HG02763 (cell line): ENCODE measurements at regions not wholly inside any gene's neighbourhood (a gene's known extent, or its start where the extent isn't known, plus 50 kb on each side); places are given as distances from the start of the nearest gene placed in this dataset.
"Not testable (repeated sequence)": the region's sequence is repeated elsewhere in the genome, so short reads cannot be mapped to it uniquely, and the experiment has no call there.

ENCODE experiments used
- ATAC-seq: cut with Tn5 transposase; IDR thresholded peaks from one replicate; pipeline ENCODE4 v1.9.1; 2021; ENCODE audit warnings: mild to moderate bottlenecking, moderate library complexity; ENCODE audit not compliant: unreplicated experiment

DNA sequence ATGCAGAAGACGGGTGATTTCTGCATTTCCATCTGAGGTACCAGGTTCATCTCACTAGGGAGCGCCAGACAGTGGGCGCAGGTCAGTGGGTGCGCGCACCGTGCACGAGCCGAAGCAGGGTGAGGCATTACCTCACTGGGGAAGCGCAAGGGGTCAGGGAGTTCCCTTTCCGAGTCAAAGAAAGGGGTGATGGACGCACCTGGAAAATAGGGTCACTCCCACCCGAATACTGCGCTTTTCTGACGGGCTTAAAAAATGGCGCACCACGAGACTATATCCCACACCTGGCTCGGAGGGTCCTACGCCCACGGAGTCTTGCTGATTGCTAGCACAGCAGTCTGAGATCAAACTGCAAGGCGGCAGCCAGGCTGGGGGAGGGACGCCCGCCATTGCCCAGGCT is 1246.0 kb upstream of the PABPC4L start:
- not testable (repeated sequence) for ATAC-seq

DNA sequence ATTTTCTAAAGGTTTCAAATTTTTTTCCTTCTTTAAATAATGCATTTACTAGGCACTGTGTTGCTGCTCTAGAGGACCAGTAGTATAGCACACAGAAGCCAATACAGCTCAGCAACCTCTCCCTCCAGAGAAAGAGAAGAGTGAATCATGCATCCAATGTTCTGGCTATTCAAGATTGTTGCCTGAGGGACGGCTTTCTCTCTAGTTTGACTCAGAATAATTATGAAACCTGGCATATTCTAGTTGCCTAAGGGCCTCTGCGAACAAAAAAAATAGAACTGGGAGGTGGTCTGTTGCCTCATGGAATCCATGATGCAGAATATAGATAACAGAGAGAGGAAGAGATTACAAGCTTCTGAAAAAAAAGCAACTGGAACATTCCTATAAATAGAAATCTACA is 1233.3 kb upstream of the PABPC4L start:
- no peak for ATAC-seq

DNA sequence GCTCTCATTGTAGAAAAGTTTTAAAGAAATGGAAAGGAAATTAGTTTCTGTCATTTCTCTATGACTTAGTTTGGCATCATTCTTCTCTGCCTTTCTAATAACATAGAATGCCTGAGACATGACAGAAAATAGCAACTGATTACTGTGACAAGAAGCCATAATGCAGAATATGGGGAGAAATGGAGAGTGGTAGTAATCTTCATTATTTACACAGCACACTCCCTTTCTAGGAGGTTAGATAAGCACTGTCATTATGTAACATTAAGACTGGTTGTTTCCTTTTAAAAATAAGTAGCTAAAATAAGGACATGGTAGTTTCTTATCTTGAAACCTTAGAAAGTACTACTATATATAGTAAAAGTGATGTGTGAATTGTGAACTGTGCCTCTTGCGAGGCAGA is 1227.9 kb upstream of the PABPC4L start:
- ATAC-seq, result no peak

DNA sequence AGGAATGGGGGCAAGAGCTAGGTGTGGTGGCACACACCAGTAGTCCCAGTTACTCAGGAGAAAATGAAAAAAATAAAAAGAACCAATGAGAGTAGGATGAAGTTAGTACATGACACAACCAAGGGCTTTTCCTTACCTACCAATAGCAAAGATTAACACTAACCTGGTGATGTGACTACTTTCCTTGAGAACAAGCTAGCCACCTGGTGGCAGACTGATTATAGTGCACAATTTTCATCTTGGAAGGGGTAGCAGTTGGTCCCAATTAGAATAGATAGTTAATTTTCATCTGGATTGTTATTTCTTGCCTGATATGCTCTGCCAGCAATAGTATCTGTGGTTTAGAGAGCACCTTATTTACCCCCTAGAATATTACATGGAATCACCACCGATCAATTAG is 1216.8 kb upstream of the PABPC4L start:
- no peak for ATAC-seq

DNA sequence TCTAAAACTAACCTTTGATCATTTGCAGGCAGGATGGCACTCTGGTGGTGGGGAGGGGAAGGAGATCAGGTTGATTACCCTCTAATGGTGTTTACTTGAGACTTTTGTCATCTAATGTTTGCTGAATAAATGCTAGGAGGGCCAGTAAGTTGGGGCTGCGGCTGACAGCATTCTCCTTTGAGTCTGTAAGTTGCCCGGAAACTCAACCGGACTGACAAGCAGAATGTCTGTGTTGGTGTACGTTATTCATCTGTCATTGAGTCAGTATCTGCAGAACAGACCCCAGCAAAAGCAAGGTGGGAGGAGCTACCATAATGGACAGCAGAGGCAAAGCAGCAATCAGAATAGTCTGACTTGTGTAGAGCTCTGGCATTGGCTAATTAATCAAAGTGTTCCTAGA is 1210.6 kb upstream of the PABPC4L start:
- no peak for ATAC-seq

DNA sequence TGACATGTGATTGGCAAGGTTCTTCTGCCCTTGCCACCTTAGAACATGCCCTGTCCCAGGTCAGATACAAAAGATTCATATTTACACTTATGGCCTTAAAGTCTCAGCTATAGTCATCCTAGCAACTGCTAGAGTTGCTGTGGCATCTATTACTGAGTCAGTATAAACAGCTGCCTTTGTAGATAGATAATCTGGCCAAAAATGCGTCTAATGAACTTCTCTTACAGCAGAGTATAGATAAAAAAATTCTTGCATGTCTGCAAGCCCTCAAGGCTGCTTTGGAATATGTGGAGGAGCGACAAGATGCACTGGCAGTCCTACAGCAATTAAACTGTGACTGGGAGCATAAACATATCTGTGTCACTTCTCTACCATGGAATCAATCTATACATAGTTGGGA is 1209.7 kb upstream of the PABPC4L start:
- ATAC-seq, result no peak

DNA sequence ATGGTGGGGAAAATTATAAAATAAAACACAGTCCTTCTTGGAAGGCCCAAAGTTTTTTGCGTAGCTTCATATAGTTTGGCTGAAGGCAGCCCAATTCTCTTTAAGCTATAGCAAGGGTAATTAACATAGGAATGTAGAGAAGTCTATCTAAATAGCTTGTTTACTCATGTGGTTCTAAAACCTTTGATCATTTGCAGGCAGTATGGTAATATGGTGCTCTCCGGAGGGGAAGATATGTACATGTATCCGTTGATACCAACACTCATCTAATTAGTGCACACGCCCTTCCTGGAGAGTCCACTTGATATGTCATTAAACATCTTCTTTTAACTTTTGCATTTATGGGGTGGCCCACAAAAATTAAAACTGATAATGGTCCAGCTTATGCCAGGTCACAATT is 1207.7 kb upstream of the PABPC4L start:
- ATAC-seq, result not testable (repeated sequence)

DNA sequence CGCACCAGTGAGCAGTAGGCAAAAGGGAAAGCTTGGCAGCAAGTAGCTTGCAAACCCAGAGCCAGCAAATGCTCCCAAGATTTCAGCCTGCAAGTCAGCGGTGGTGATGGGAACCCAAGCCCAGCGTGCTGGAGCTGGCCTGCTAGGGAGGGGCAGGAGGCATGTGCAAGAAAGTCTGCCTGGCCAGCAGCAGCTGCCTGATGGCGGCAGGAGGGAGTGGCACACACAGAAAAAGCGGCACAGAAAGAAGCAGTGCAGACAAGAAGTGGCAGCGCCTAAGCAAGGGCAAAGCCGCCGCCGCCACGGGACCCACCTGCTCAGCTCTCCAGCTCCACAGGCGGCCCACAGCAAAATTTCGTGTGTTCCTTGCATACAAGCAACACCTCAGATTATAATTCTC is 1206.5 kb upstream of the PABPC4L start:
- ATAC-seq, result no peak

DNA sequence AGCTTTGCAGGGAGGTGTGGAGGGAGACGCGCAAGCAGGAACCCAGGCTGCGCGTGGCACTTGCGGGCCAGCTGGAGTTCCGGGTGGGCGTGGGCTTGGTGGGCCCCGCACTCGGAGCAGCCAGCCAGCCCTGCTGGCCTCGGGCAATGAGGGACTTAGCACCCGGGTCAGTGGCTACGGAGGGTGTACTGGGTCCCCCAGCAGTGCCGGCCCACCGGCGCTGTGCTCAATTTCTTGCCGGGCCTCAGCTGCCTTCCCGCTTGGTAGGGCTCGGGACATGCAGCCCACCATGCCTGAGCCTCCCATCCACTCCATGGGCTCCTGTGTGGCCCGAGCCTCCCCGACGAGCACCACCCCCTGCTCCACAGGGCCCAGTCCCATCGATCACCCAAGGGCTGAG is 1205.0 kb upstream of the PABPC4L start:
- ATAC-seq, result not testable (repeated sequence)

DNA sequence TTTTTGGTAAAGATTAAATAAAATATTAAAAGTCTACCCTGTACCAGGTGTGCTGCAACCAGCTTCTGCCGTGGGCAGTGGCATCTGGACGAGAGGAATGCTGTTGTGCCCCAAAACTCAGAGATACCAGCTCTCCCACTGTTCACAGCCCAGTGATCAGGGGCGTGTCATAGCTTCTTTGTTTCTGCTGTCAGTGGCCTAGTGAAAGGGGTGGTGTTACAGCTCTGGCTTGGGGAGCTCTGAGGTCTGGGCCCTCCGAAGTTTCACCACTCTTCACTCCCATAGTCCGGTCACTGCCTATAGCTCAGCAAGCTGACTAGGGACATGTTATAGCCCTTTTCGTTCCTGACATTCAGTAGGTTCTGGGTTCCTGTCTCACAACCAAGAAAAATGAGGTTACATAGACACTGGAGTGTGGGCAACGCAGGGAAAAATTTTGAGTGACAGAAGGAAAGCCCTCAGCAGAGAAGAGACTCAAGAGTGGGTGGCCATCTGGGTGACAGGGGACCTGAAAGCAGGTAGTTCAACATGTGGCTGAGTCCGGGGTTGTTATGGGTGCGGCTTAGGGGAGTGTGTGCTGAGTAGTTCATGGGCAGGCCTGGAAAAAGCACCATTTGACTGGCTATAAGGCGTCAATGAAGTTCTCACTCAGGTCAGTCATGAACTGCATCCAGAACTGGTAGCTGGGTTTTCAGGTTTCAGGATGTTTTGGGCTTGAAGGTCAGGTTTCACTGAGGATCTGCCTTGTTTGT is 1184.4 kb upstream of the PABPC4L start:
- no peak for ATAC-seq

DNA sequence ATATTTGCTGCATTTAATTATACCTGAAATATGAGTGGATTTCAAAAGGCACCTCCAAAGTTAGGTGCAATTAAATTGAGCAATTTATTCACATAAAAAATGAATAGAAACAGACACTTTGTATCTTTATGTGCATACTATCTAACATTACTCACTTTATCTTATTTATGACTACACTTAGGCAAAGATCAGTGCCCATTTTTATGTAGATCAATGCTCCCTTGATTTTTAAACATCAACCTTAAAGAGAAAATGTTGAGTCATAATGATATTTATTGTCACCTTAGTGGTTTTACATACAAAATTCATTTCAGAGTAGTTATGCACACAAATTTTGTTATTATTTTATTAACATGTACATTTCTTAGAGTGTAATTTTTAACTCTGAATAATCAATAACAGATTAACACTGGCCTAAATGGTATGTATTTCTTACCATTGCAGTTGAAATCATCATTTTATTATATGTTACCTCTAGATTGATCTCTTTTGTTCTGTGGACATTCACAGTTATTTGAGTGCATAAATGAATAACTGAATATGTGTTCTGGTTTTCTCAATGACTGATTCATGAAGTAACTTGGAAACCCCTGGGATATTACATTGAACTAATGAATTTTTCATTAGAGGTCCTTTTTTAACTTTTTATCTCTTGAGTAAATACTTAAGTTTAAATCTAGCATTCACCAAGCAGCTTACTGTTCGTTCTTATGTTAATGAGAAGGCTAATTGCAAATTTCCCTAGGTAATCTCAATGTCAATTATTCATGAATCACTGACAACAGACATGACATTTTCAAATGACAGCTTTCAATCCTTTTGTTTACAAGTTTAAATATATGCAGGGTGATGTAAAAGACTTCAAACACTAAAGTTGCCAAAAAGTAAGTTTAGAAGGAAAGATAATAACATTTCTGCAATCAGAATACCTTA is 1182.0 kb upstream of the PABPC4L start:
- no peak for ATAC-seq

DNA sequence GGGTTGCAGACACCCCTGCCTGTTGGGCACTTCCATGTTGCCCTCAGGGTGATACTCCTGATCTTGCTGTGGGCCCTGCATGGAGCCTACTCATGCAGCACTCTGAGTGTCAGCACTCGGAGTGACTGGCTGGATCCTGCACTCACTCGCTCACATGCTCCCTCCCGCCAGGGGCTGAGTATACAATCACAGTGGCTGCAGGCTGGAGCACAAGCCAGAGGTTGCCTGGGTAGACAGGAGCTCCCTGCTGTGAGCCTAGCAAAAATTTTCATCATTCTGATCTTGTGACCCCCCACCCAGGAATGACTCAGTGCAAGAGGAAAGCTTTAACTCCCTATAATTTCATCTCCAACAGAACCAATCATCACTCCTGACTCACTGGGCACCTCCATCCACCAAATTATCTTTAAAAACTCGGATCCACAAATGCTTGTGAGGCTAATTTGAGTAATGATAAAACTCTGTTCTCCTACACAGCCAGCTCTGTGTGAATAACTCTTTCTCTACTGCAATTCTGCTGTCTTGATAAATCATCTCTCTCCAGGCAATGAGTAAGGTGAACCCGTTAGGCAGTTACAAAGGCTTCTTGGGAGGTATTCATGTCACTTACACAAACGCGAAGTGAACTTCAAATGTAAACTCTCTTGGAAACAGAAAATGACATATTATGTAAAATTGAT is 1180.8 kb upstream of the PABPC4L start:
- ATAC-seq, result no peak

DNA sequence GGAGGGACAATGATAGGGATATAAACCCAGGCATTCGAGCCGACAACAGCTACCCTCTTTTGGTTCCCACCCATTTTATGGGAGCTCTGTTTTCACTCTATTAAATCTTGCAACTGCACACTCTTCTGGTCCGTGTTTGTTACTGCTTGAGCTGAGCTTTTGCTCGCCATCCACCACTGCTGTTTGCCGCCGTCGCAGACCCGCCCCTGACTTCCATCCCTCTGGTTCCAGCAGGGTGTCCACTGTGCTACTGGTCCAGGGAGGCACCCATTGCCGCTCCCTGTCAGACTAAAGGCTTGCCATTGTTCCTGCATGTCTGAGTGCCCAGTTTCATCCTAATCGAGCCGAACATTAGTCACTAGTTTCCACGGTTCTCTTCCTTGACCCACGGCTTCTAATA is 1170.5 kb upstream of the PABPC4L start:
- ATAC-seq, result no peak

DNA sequence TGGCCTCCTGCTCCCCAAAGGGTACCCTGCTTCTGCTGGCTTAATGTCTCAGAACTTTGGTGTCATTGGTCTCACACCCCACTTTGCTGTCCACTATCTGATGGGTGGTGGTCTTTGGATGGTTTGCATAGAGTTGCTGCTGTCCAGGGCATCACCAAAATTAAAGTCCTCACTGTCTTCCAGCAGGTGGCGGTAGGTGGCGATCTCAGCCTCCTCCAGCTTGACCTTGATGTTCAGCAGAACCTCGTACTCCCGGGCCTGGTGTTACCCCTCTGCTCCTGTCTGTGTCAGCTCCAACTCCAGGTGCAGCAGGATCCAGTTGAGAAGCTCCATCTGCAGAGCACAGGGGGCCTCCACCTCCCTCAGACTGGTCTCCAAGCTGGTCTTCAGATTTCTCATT is 1169.5 kb upstream of the PABPC4L start:
- no peak for ATAC-seq

DNA sequence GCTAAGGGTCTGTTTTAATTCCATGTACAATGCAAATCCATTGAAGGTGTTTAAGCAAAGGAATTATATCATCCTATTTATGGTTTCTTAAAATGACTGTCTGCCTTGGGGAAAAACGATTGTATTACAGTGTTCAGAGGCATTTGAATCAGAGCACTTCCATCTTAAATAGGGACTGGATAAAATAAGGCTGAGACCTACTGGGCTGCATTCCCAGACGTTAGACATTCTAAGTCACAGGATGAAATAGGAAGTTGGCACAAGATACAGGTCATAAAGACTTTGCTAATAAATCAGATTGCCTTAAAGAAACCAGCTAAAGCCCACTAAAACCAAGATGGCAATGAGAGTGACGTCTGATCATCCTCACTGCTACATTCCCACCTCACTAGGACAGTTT is 1167.2 kb upstream of the PABPC4L start:
- no peak for ATAC-seq

DNA sequence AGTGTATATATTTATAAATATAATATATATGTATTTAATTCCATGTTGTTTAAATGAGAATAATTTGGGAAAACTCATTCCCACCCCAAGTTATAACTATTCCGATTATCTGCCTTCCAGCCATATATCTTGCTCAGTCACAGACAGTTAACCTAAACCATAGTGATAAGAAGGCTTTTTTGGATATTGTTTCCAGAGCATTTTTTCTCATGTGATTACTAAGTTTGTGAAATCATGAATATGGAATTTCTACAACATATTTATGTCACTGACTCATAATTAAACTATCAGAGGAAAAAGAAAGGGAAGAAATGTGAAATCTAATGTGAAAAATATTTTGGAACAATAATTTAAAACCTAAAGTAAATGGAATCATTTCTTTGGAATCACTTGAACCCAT is 1163.5 kb upstream of the PABPC4L start:
- ATAC-seq, result no peak

DNA sequence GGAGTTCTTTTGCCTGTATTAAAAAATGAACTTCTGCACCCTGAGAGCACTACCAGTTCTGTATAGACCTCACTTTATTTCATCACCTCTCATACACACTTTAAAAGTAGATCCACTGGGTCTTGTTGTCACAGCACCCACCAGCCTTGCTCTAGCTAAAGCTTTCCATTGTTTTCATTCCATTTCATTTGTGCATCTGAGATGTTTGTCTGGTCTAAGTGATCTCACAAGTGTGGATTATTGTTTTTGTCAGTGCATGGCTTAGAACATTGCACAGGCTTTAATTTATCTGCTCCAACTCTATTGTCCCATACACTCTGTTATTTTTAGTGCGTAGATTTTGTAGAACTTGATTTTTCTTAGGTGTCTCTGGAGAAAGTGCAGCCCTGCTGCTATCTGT is 1157.5 kb upstream of the PABPC4L start:
- ATAC-seq, result no peak

DNA sequence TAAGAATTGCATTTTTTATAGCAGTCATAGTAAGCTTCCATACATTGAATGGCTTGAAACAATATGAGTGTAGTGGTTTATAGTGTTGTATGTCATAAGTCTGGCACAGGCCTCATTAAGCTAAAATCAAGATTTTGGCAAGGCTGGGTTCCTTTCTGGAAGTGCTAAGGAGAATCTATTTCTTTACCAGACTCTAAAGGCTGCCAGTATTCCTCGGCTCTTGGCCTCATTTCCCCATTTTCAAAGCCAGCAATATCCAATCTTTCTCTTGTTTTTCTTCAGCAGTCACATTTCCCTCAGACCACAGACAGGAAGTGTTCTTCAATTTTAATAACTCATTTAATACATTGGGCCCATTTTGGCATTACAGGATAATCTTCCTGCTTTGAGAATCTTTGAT is 1155.5 kb upstream of the PABPC4L start:
- no peak for ATAC-seq

DNA sequence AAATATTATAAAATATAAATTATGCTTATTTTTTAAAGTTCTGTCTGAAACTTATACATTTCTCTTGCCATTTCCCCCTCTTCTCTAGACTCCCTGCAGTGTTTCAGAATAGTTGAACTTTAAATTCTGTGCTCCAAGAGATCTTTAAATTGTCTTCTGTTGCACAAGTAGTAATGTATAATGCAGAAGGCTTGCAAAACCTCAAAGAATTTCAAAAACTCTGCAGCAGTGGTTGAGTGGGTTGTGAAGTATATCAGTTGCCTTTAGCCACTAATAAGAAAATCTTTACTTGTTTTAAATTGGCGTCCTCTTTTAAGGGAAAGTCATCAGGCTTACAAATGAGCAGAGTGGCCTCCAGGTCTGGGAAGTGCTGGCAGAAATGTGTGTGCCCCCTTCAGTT is 1153.3 kb upstream of the PABPC4L start:
- no peak for ATAC-seq

DNA sequence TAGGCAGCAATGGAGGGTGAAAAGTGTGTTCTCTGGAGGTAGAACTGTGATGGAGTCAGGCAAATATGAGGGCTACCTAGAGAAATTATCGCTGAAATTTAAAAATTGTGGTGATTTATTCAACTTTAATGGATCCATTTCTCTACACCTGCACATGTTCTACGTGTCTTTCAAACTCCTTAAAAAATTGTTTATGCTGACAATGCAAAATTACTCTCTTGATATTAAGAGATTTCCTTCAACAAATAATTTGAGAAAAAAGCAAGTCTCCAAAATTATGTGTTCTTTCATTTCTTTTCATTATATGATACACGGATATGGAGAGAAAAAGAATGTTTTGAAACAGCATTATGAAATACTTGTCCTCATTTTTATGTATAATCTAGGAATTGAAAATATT is 1151.4 kb upstream of the PABPC4L start:
- no peak for ATAC-seq

DNA sequence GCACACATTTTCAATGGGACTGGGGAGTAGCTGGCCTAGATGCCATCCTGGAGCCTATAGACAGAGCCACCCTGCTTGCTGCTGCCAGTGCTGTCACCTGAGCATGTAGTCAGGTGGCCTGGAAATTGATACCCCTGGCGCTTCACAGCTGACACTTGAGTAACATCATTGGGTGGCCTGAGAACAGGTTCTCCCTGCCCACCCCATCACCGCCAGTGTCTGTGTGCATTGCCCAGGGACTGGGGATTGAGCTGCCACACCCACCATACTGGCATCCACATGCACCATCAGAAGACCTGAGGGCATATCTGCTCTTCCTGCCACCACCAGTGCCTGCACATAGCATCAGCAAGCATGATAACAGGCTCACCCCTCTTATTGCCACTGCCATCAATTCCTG is 1142.9 kb upstream of the PABPC4L start:
- no peak for ATAC-seq

DNA sequence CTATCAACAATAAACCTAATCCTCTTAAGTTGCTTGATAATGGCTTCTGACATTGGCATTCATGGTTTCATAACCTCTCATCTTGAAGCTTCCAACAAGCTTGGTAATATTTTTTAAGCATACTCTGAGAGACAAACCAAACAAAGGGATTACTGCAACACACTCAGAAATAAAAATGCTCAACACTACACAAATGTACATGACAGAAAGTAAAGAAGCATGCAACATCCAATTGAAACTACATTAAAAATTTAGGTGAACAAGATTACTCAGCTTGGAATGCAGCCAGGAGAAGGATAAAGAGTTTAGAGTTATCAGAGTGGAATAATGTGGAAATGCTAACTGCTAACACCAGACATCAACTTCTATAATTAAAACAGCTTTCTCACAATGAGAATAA is 1136.6 kb upstream of the PABPC4L start:
- no peak for ATAC-seq
